SK-N-SH (cell line): ENCODE measurements at regions not wholly inside any gene's neighbourhood (a gene's known extent, or its start where the extent isn't known, plus 50 kb on each side); places are given as distances from the start of the nearest gene placed in this dataset.

ENCODE experiments used
- CTCF ChIA-PET: fragments of 300-600, 350-600 bp; formaldehyde crosslinking; extraction: SDS; loops from one replicate; lab custom pipeline; 2021; lab: Yijun Ruan, JAX
- POLR2A ChIA-PET: fragments of 350-600 bp; sonication (Branson Sonifier 250); formaldehyde crosslinking; extraction: SDS; loops from one replicate; lab custom pipeline; 2020; ENCODE audit warnings: antibody characterized with exemption, inconsistent platforms; lab: Yijun Ruan, JAX
- DNase-seq: peaks from one replicate; pipeline ENCODE4 v3.0.0; 2012
- H2AFZ ChIP-seq: fragments of 200-600 bp; sonication (generic); 2 replicates; pipeline ENCODE4 v1.8.1; 2016; ENCODE audit warnings: antibody characterized with exemption, mild to moderate bottlenecking, low read depth
- H3F3A ChIP-seq: fragments of 200-600 bp; sonication (generic); replicated peaks from 2 replicates; pipeline ENCODE3; 2016; ENCODE audit warnings: antibody characterized with exemption, mild to moderate bottlenecking; ENCODE audit not compliant: insufficient read depth
- H3K27ac ChIP-seq, 2 experiments: fragments of 200-500 bp in 1 of 2; fragments of 200-600 bp in 1 of 2; sonication (Bioruptor generic) in 1 of 2; sonication (generic), shearing (Covaris generic) in 1 of 2; 2 replicates each; pipeline versions ENCODE4 v1.5.1 to v1.6.1; 2014 to 2016; ENCODE audit warnings: low read depth in 2 of 2, inconsistent platforms in 1 of 2, low read length in 1 of 2, mild to moderate bottlenecking in 1 of 2, mixed read lengths in 1 of 2
- H3K27me3 ChIP-seq: fragments of 200-600 bp; sonication (generic), shearing (Covaris generic); 2 replicates; pipeline ENCODE4 v1.6.1; 2016; ENCODE audit warnings: mixed run types; ENCODE audit not compliant: insufficient read depth
- H3K36me3 ChIP-seq, 2 experiments: fragments of 200-500 bp in 1 of 2; fragments of 200-600 bp in 1 of 2; sonication (Bioruptor generic) in 1 of 2; sonication (generic) in 1 of 2; replicated peaks in 1 of 2; 2 replicates each; pipeline versions ENCODE3 to v1.5.1; 2014 to 2016; ENCODE audit warnings: low read length in 1 of 2, mild to moderate bottlenecking in 1 of 2; ENCODE audit not compliant: insufficient read depth in 2 of 2, control insufficient read depth in 1 of 2
- H3K4me1 ChIP-seq, 2 experiments: fragments of 200-500 bp in 1 of 2; fragments of 200-600 bp in 1 of 2; sonication (Bioruptor generic) in 1 of 2; sonication (generic), shearing (Covaris generic) in 1 of 2; 2 replicates each; pipeline versions ENCODE4 v1.5.1 to v1.6.1; 2014 to 2016; ENCODE audit warnings: low read depth in 1 of 2, low read length in 1 of 2, mixed run types in 1 of 2; ENCODE audit not compliant: insufficient read depth in 2 of 2, control insufficient read depth in 1 of 2
- H3K4me2 ChIP-seq: fragments of 200-600 bp; sonication (generic), shearing (Covaris generic); 2 replicates; pipeline ENCODE4 v1.6.1; 2017; ENCODE audit warnings: mixed run types
- H3K4me3 ChIP-seq, 2 experiments: fragments of 200-500 bp in 1 of 2; fragments of 200-600 bp in 1 of 2; sonication (Bioruptor generic) in 1 of 2; sonication (generic), shearing (Covaris generic) in 1 of 2; 2 replicates each; pipeline versions ENCODE4 v1.5.1 to v1.8.1; 2014 to 2016; ENCODE audit warnings: low read depth in 2 of 2, inconsistent platforms in 1 of 2, low read length in 1 of 2, mild to moderate bottlenecking in 1 of 2, mixed read lengths in 1 of 2, moderate library complexity in 1 of 2
- H3K79me2 ChIP-seq: fragments of 200-600 bp; sonication (generic); 2 replicates; pipeline ENCODE4 v1.8.1; 2017; ENCODE audit warnings: mild to moderate bottlenecking; ENCODE audit not compliant: insufficient read depth
- H3K9ac ChIP-seq: fragments of 200-600 bp; sonication (generic); 2 replicates; pipeline ENCODE4 v1.6.1; 2017; ENCODE audit warnings: mixed run types
- H3K9me2 ChIP-seq: fragments of 200-600 bp; sonication (generic); 2 replicates; pipeline ENCODE4 v1.6.1; 2017; ENCODE audit warnings: mixed run types
- H3K9me3 ChIP-seq: fragments of 200-600 bp; sonication (generic); 2 replicates; pipeline ENCODE4 v1.6.1; 2017; ENCODE audit warnings: mixed run types, mild to moderate bottlenecking, moderate library complexity
- H4K20me1 ChIP-seq: fragments of 200-600 bp; sonication (generic); 2 replicates; pipeline ENCODE4 v1.6.1; 2017; ENCODE audit warnings: mild to moderate bottlenecking, mixed run types; ENCODE audit not compliant: insufficient read depth
- CHD2 ChIP-seq: fragments of 150-350 bp; IDR thresholded peaks from 2 replicates; pipeline ENCODE4 v1.6.1; 2018; ENCODE audit warnings: low read length; ENCODE audit not compliant: partially characterized antibody
- ELF1 ChIP-seq: IDR thresholded peaks from 2 replicates; pipeline ENCODE4 v1.4.0; 2012
- EZH2phosphoT487 ChIP-seq: fragments of 200-600 bp; sonication (generic); IDR thresholded peaks from 2 replicates; pipeline ENCODE4 v1.6.1; 2017; ENCODE audit warnings: low read depth, mixed run types, mild to moderate bottlenecking, antibody characterized with exemption, moderate library complexity, borderline replicate concordance
- FOSL2 ChIP-seq: IDR thresholded peaks from 2 replicates; pipeline ENCODE4 v1.4.0; 2012; ENCODE audit warnings: low read depth, mild to moderate bottlenecking, moderate library complexity, borderline replicate concordance
- FOXJ3 ChIP-seq: sonication (generic); formaldehyde crosslinking; IDR thresholded peaks from 2 replicates; pipeline ENCODE4 v1.5.1; 2020; ENCODE audit warnings: mild to moderate bottlenecking, missing genetic modification reagents
- GABPA ChIP-seq: IDR thresholded peaks from 2 replicates; pipeline ENCODE4 v1.4.0; 2012; ENCODE audit warnings: low read depth, mild to moderate bottlenecking
- GATA2 ChIP-seq: sonication (generic); formaldehyde crosslinking; IDR thresholded peaks from 2 replicates; pipeline ENCODE4 v1.5.0; 2020; ENCODE audit warnings: mild to moderate bottlenecking, missing genetic modification reagents
- NRF1 ChIP-seq: IDR thresholded peaks from 2 replicates; pipeline ENCODE4 v1.6.1; 2012; ENCODE audit warnings: low read depth, mild to moderate bottlenecking, low read length
- POLR2AphosphoS5 ChIP-seq: IDR thresholded peaks from 2 replicates; pipeline ENCODE4 v1.6.1; 2012; ENCODE audit warnings: low read depth, low read length
- RAD21 ChIP-seq: IDR thresholded peaks from 2 replicates; pipeline ENCODE4 v1.6.1; 2012; ENCODE audit warnings: mild to moderate bottlenecking, low read length
- RFX5 ChIP-seq: IDR thresholded peaks from 2 replicates; pipeline ENCODE4 v1.6.1; 2012; ENCODE audit warnings: mild to moderate bottlenecking, improper control_type of control experiment, low read length
- SIN3A ChIP-seq: IDR thresholded peaks from 2 replicates; pipeline ENCODE4 v1.6.1; 2012; ENCODE audit warnings: low read depth, mild to moderate bottlenecking, low read length, moderate library complexity, borderline replicate concordance
- SMC3 ChIP-seq: IDR thresholded peaks from 2 replicates; pipeline ENCODE4 v1.6.1; 2012; ENCODE audit warnings: low read depth, low read length, improper control_type of control experiment
- TAF1 ChIP-seq: IDR thresholded peaks from 2 replicates; pipeline ENCODE4 v1.6.1; 2012; ENCODE audit warnings: low read depth, mild to moderate bottlenecking, low read length, moderate library complexity, borderline replicate concordance
- TEAD4 ChIP-seq: IDR thresholded peaks from 2 replicates; pipeline ENCODE4 v1.4.0; 2012; ENCODE audit warnings: mild to moderate bottlenecking, borderline replicate concordance; ENCODE audit not compliant: insufficient read depth
- YY1 ChIP-seq: IDR thresholded peaks from 2 replicates; pipeline ENCODE4 v1.4.0; 2012; ENCODE audit warnings: low read depth, mild to moderate bottlenecking
- WGBS: methylation state at CpG from one replicate; pipeline ENCODE4 v1.1.6; 2017; ENCODE audit warnings: low lambda C conversion rate; 5-methylcytosine and 5-hydroxymethylcytosine counted together
- TF ChIP-seq, protein P1 (sequence below): fragments of 150-350 bp; IDR thresholded peaks from 2 replicates; pipeline ENCODE4 v1.6.1; 2017; ENCODE audit warnings: antibody characterized with exemption, low read length, low read depth, borderline replicate concordance
- TF ChIP-seq, protein P2 (sequence below): IDR thresholded peaks from 2 replicates; pipeline ENCODE4 v1.4.0; 2012; ENCODE audit warnings: low read depth, borderline replicate concordance
- TF ChIP-seq, protein P3 (sequence below): fragments of 150-350 bp; IDR thresholded peaks from 2 replicates; pipeline ENCODE4 v1.6.1; 2016; ENCODE audit warnings: mild to moderate bottlenecking, low read depth, low read length

- no peak overlapping the region for H3K9ac ChIP-seq
- H3K9me2 ChIP-seq = no peaks in the 10 kb centered on the region
- H3K27me3 ChIP-seq = no peaks in the 10 kb centered on the region
- POLR2A ChIA-PET = no interaction called here
- no peaks in the 10 kb centered on the region for H3K9me3 ChIP-seq
- H3F3A ChIP-seq = no peaks in the 10 kb centered on the region
- no peak overlapping the region for H3K27ac ChIP-seq
- no peaks in the 10 kb centered on the region for H4K20me1 ChIP-seq
- H3K4me2 ChIP-seq = no peak overlapping the region
- CTCF ChIA-PET = no interaction called here
- no peak for DNase-seq
- TF ChIP-seq, protein P1, sequence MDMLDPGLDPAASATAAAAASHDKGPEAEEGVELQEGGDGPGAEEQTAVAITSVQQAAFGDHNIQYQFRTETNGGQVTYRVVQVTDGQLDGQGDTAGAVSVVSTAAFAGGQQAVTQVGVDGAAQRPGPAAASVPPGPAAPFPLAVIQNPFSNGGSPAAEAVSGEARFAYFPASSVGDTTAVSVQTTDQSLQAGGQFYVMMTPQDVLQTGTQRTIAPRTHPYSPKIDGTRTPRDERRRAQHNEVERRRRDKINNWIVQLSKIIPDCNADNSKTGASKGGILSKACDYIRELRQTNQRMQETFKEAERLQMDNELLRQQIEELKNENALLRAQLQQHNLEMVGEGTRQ = no peak
- TF ChIP-seq CHD2 (no peak), GATA2 (CRISPR knock-in tag) (no peak), POLR2AphosphoS5 (no peak), NRF1 (no peak), TAF1 (no peak), GABPA (no peak), ELF1 (no peak), RAD21 (no peak), FOSL2 (no peak)
- TF ChIP-seq, protein P2, sequence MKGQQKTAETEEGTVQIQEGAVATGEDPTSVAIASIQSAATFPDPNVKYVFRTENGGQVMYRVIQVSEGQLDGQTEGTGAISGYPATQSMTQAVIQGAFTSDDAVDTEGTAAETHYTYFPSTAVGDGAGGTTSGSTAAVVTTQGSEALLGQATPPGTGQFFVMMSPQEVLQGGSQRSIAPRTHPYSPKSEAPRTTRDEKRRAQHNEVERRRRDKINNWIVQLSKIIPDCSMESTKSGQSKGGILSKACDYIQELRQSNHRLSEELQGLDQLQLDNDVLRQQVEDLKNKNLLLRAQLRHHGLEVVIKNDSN = no peak
- TF ChIP-seq, all 33 proteins: peak for 0
- Histone ChIP-seq H3K36me3 (no peaks in the 10 kb centered on the region), H2AFZ (no peak overlapping the region), H3K4me3 (no peak overlapping the region), H3K79me2 (no peaks in the 10 kb centered on the region), H3K4me1 (no peaks in the 10 kb centered on the region)
- WGBS = 7% methylated on average over 3 of the region's 3 CpGs
Measured at GRCh38 chr20:55760586-55760985, 244.7 kb downstream of the CBLN4 start.

GRCh38 chr20:55755861-55756260 is 249.5 kb downstream of the CBLN4 start:
- Histone ChIP-seq H3K9ac (no peak overlapping the region), H3K4me2 (no peak overlapping the region), H2AFZ (no peak overlapping the region), H4K20me1 (no peaks in the 10 kb centered on the region), H3K27me3 (no peaks in the 10 kb centered on the region), H3F3A (no peaks in the 10 kb centered on the region), H3K27ac (no peak overlapping the region), H3K36me3 (no peaks in the 10 kb centered on the region), H3K9me3 (no peaks in the 10 kb centered on the region), H3K4me3 (no peak overlapping the region), H3K4me1 (no peaks in the 10 kb centered on the region), H3K9me2 (no peaks in the 10 kb centered on the region), H3K79me2 (no peaks in the 10 kb centered on the region)
- CTCF ChIA-PET = no interaction called here
- DNase-seq = no peak
- 27% methylated on average over 3 of the region's 3 CpGs for WGBS
- POLR2A ChIA-PET = no interaction called here
- TF ChIP-seq YY1 (no peak), FOSL2 (no peak), GATA2 (CRISPR knock-in tag) (no peak), TAF1 (no peak), RFX5 (no peak), ELF1 (no peak), TEAD4 (no peak), FOXJ3 (CRISPR knock-in tag) (no peak), SIN3A (no peak), SMC3 (no peak), CHD2 (no peak), EZH2phosphoT487 (no peak)
- TF ChIP-seq, protein P2 = no peak
- TF ChIP-seq, protein P3, sequence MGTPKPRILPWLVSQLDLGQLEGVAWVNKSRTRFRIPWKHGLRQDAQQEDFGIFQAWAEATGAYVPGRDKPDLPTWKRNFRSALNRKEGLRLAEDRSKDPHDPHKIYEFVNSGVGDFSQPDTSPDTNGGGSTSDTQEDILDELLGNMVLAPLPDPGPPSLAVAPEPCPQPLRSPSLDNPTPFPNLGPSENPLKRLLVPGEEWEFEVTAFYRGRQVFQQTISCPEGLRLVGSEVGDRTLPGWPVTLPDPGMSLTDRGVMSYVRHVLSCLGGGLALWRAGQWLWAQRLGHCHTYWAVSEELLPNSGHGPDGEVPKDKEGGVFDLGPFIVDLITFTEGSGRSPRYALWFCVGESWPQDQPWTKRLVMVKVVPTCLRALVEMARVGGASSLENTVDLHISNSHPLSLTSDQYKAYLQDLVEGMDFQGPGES = no peak
